HepG2 (cell line): ENCODE measurements at regions not wholly inside any gene's neighbourhood (a gene's known extent, or its start where the extent isn't known, plus 50 kb on each side); places are given as distances from the start of the nearest gene placed in this dataset.

Source experiments
- ATAC-seq: fragments of 200-7000 bp; cut with Tn5 transposase; 3 replicates; pipeline ENCODE4 v1.9.1; 2020; ENCODE audit warnings: mild to moderate bottlenecking, moderate library complexity
- BruUV-seq: library from RNA; stranded (reverse); fragments of 400-500 nt; replicated peaks from 2 replicates; lab custom pipeline; 2021; lab: Mats Ljungman, UMichigan
- CTCF ChIA-PET: fragments of 300-600 bp; formaldehyde crosslinking; extraction: SDS; loops from one replicate; lab custom pipeline; 2021; ENCODE audit warnings: low total read pairs, inconsistent platforms, low intra/inter-chr PET ratio; lab: Yijun Ruan, JAX
- POLR2A ChIA-PET: fragments of 350-600 bp; sonication (Branson Sonifier 250); formaldehyde crosslinking; loops from one replicate; lab custom pipeline; 2020; ENCODE audit warnings: antibody characterized with exemption, inconsistent platforms; lab: Yijun Ruan, JAX
- DNase-seq: peaks from one replicate; pipeline ENCODE4 v3.0.0-alpha.2; 2015; ENCODE audit warnings: low spot score
- FAIRE-seq: peaks from 3 replicates; lab custom pipeline; 2011; peaks lifted over from hg19 to GRCh38; lab: Jason Lieb, UNC
- H2AFZ ChIP-seq: one replicate; pipeline ENCODE4 v1.6.1; 2011; ENCODE audit warnings: low read length, inconsistent platforms
- H3K27ac ChIP-seq: fragments of 300-600 bp; 3 replicates; pipeline ENCODE4 v1.8.0; 2011; ENCODE audit warnings: mixed run types, mild to moderate bottlenecking, mixed read lengths, low read length, inconsistent platforms; ENCODE audit not compliant: insufficient read depth; ENCODE audit errors: extremely low read length
- H3K27me3 ChIP-seq, 2 experiments: fragments of 200-600 bp in 1 of 2; 2 replicates in 1 of 2; 3 replicates in 1 of 2; pipeline versions ENCODE4 v1.6.0 to v1.8.0; 2011; ENCODE audit warnings: low read length in 2 of 2, mild to moderate bottlenecking in 2 of 2, moderate library complexity in 2 of 2, inconsistent platforms in 1 of 2; ENCODE audit not compliant: insufficient read depth in 2 of 2, control insufficient read depth in 1 of 2
- H3K36me3 ChIP-seq, 2 experiments: fragments of 200-600 bp in 1 of 2; replicated peaks in 1 of 2; 2 replicates in 1 of 2; 3 replicates in 1 of 2; pipeline versions ENCODE4 v1.5.1 to v1.8.0; 2011; ENCODE audit warnings: low read length in 2 of 2, inconsistent platforms in 1 of 2; ENCODE audit not compliant: insufficient read depth in 2 of 2, control insufficient read depth in 1 of 2
- H3K4me1 ChIP-seq: 2 replicates; pipeline ENCODE4 v1.5.1; 2012; ENCODE audit warnings: low read length, inconsistent platforms; ENCODE audit not compliant: insufficient read depth
- H3K4me2 ChIP-seq: 2 replicates; pipeline ENCODE4 v1.6.0; 2011; ENCODE audit warnings: low read depth, low read length, inconsistent platforms
- H3K4me3 ChIP-seq, 3 experiments: fragments of 200-600 bp in 1 of 3; sonication (generic), shearing (Covaris generic) in 1 of 3; replicated peaks in 1 of 3; 2 replicates each; pipeline ENCODE4 v1.5.1; 2011 to 2016; ENCODE audit warnings: low read length in 3 of 3, inconsistent platforms in 2 of 3, low read depth in 2 of 3, mild to moderate bottlenecking in 2 of 3, control low read depth in 1 of 3, mixed read lengths in 1 of 3; ENCODE audit not compliant: insufficient read depth in 1 of 3
- H3K79me2 ChIP-seq: one replicate; pipeline ENCODE4 v1.6.1; 2011; ENCODE audit warnings: low read length, inconsistent platforms; ENCODE audit not compliant: insufficient read depth
- H3K9ac ChIP-seq: 2 replicates; pipeline ENCODE4 v1.6.0; 2011; ENCODE audit warnings: mild to moderate bottlenecking, low read depth, low read length, inconsistent platforms; ENCODE audit not compliant: insufficient read depth
- H3K9me3 ChIP-seq: 2 replicates; pipeline ENCODE4 v1.5.1; 2012; ENCODE audit warnings: mild to moderate bottlenecking, low read length
- H4K20me1 ChIP-seq: 2 replicates; pipeline ENCODE4 v1.6.0; 2011; ENCODE audit warnings: inconsistent platforms, mild to moderate bottlenecking, low read length, moderate library complexity; ENCODE audit not compliant: insufficient read depth
- ATF7 ChIP-seq, 2 experiments: fragments of 450-650 bp in 1 of 2; sonication (generic) in 1 of 2; formaldehyde crosslinking in 1 of 2; IDR thresholded peaks; 2 replicates each; pipeline versions ENCODE4 v1.4.0 to v1.6.1; 2016 to 2020; ENCODE audit warnings: antibody characterized with exemption in 1 of 2, mild to moderate bottlenecking in 1 of 2, missing genetic modification reagents in 1 of 2
- CREB1 ChIP-seq, 2 experiments: fragments of 450-650 bp in 1 of 2; IDR thresholded peaks; 2 replicates each; pipeline ENCODE4 v1.6.1; 2016 to 2017; ENCODE audit warnings: control low read depth in 1 of 2, mild to moderate bottlenecking in 1 of 2, missing compliant biosample characterization in 1 of 2, missing genetic modification characterization in 1 of 2
- HOXA9 ChIP-seq: sonication (generic); formaldehyde crosslinking; IDR thresholded peaks from 2 replicates; pipeline ENCODE4 v1.8.1; 2022; ENCODE audit warnings: missing genetic modification reagents, mild to moderate bottlenecking, moderate library complexity, borderline replicate concordance
- SMAD1 ChIP-seq: sonication (generic); formaldehyde crosslinking; IDR thresholded peaks from 2 replicates; pipeline ENCODE4 v1.4.0; 2020; ENCODE audit warnings: missing genetic modification reagents, low read depth, mild to moderate bottlenecking, borderline replicate concordance
- ZNF660 ChIP-seq: sonication (generic); formaldehyde crosslinking; IDR thresholded peaks from 2 replicates; pipeline ENCODE4 v1.5.1; 2020; ENCODE audit warnings: mild to moderate bottlenecking, low read depth, missing genetic modification reagents, borderline replicate concordance
- ZXDC ChIP-seq: sonication (generic); formaldehyde crosslinking; IDR thresholded peaks from 2 replicates; pipeline ENCODE4 v1.5.0; 2020; ENCODE audit warnings: mild to moderate bottlenecking, missing genetic modification reagents
- WGBS: methylation state at CpG from one replicate; pipeline ENCODE4 v1.1.6; 2017; ENCODE audit warnings: low lambda C conversion rate; 5-methylcytosine and 5-hydroxymethylcytosine counted together
- in situ Hi-C: cut with HindIII; loops from 2 replicates; pipeline ENCODE4 v1.10.0; 2017; ENCODE audit warnings: low pct_unique_long_range_greater_than_20kb; ENCODE audit not compliant: extremely low pct_ligation_motif_present
- intact Hi-C: fragments of 100-400 bp; cut with micrococcal nuclease; formaldehyde crosslinking; loops from one replicate; pipeline ENCODE4 v1.10.0; 2022; ENCODE audit not compliant: unreplicated experiment

- H4K20me1 ChIP-seq, result no peaks in the 10 kb centered on the region
- H3K4me1 ChIP-seq, result no peaks in the 10 kb centered on the region
- H3K9ac ChIP-seq, result no peak overlapping the region
- intact Hi-C loops, result no loop called here
- no peak overlapping the region for H2AFZ ChIP-seq
- H3K27me3 ChIP-seq, result no peaks in the 10 kb centered on the region
- CTCF ChIA-PET, result no interaction called here
- ATAC-seq, result no peak
- H3K27ac ChIP-seq, result no peak overlapping the region
- POLR2A ChIA-PET, result no interaction called here
- H3K4me3 ChIP-seq, result no peak overlapping the region
- H3K36me3 ChIP-seq, result no peaks in the 10 kb centered on the region
- no peaks in the 10 kb centered on the region for H3K79me2 ChIP-seq
- H3K9me3 ChIP-seq, result no peaks in the 10 kb centered on the region
- no peak overlapping the region for H3K4me2 ChIP-seq
- TF ChIP-seq ZNF660 (no peak), ZXDC (CRISPR knock-in tag) (no peak), SMAD1 (CRISPR knock-in tag) (no peak), CREB1 (IDR thresholded peaks at IDR 0.05) (peak; percentile 65), CREB1 (CRISPR knock-in tag; IDR thresholded peaks at IDR 0.05) (no peak), HOXA9 (CRISPR knock-in tag) (no peak), ATF7 (IDR thresholded peaks at IDR 0.05) (peak; percentile 72), ATF7 (CRISPR knock-in tag; IDR thresholded peaks at IDR 0.05) (no peak)
- TF ChIP-seq, all 625 proteins: peak for 2
- DNase-seq, result no peak
- WGBS, result 4% methylated on average over 4 of the region's 4 CpGs
- BruUV-seq, result no TSS peak
- in situ Hi-C loops, result no loop called here
- FAIRE-seq, result no peak
These were observed 62.9 kb downstream of the DRD1 start for GRCh38 chr5:175381130-175381529.
